B cell (primary cell): ENCODE measurements at regions not wholly inside any gene's neighbourhood (a gene's known extent, or its start where the extent isn't known, plus 50 kb on each side); places are given as distances from the start of the nearest gene placed in this dataset.

Experiments
- ATAC-seq: fragments of 200-7000 bp; cut with Tn5 transposase; one replicate; pipeline ENCODE4 v1.10.0; 2021; ENCODE audit warnings: low read depth, mild to moderate bottlenecking, moderate number of reproducible peaks, moderate library complexity
- CTCF ChIA-PET: fragments of 350-600 bp; sonication (Branson Sonifier 250); formaldehyde crosslinking; loops from one replicate; lab custom pipeline; 2021; ENCODE audit warnings: antibody characterized with exemption, inconsistent platforms; lab: Charles Lee
- POLR2A ChIA-PET: fragments of 350-600 bp; sonication (Branson Sonifier 250); formaldehyde crosslinking; loops from one replicate; lab custom pipeline; 2021; ENCODE audit warnings: antibody characterized with exemption; lab: Charles Lee
- DNase-seq: peaks from one replicate; pipeline ENCODE4 v3.0.0; 2013
- H2AFZ ChIP-seq: 2 replicates; pipeline ENCODE4 v1.6.1; 2012; ENCODE audit warnings: mild to moderate bottlenecking, low read depth, low read length; ENCODE audit not compliant: insufficient read depth, poor library complexity, severe bottlenecking
- H3K27ac ChIP-seq, 2 donors: 1 replicate in 1 of 2; 2 replicates in 1 of 2; pipeline ENCODE4 v1.5.1; 2012 to 2013; ENCODE audit warnings: low read length in 2 of 2, mild to moderate bottlenecking in 2 of 2, moderate library complexity in 1 of 2
- H3K27me3 ChIP-seq, 4 experiments: fragments of 200-600 bp in 1 of 4; sonication (generic) in 1 of 4; replicated peaks in 1 of 4; 1 replicate in 2 of 4; 2 replicates in 2 of 4; pipeline versions ENCODE4 v1.6.1 to v1.7.0; 2013 to 2016; ENCODE audit warnings: low read length in 3 of 4, mild to moderate bottlenecking in 2 of 4, mixed read lengths in 1 of 4, moderate library complexity in 1 of 4; ENCODE audit not compliant: insufficient read depth in 4 of 4, control insufficient read depth in 3 of 4; ENCODE audit errors: control extremely low read depth in 1 of 4
- H3K36me3 ChIP-seq, 2 experiments: replicated peaks in 1 of 2; 1 replicate in 1 of 2; 2 replicates in 1 of 2; pipeline versions ENCODE4 v1.6.1 to v1.7.1; 2013; ENCODE audit warnings: low read length in 1 of 2; ENCODE audit not compliant: insufficient read depth in 2 of 2, control insufficient read depth in 1 of 2; ENCODE audit errors: control extremely low read depth in 1 of 2, extremely low read depth in 1 of 2
- H3K4me1 ChIP-seq, 2 donors: fragments of 200-600 bp in 1 of 2; sonication (generic) in 1 of 2; 1 replicate in 1 of 2; 2 replicates in 1 of 2; pipeline versions ENCODE4 v1.5.1 to v1.6.1; 2013 to 2017; ENCODE audit warnings: low read length in 2 of 2; ENCODE audit not compliant: control insufficient read depth in 2 of 2, insufficient read depth in 2 of 2
- H3K4me2 ChIP-seq: replicated peaks from 2 replicates; pipeline ENCODE3; 2012; ENCODE audit warnings: mild to moderate bottlenecking, low read depth, low read length; ENCODE audit not compliant: poor library complexity, severe bottlenecking
- H3K4me3 ChIP-seq, 5 experiments: fragments of 200-600 bp in 1 of 5; sonication (generic) in 1 of 5; 1 replicate in 3 of 5; 2 replicates in 2 of 5; pipeline versions ENCODE4 v1.5.1 to v1.7.0; 2011 to 2016; ENCODE audit warnings: low read length in 4 of 5, mild to moderate bottlenecking in 4 of 5, low read depth in 2 of 5, control low read depth in 1 of 5, moderate library complexity in 1 of 5; ENCODE audit not compliant: insufficient read depth in 1 of 5; ENCODE audit errors: control extremely low read depth in 1 of 5, extremely low read depth in 1 of 5
- H3K79me2 ChIP-seq: fragments of 200-600 bp; sonication (generic); one replicate; pipeline ENCODE4 v1.6.0; 2016; ENCODE audit warnings: low read length; ENCODE audit not compliant: control insufficient read depth, insufficient read depth
- H3K9ac ChIP-seq: fragments of 200-600 bp; sonication (generic); 2 replicates; pipeline ENCODE4 v1.6.1; 2017; ENCODE audit warnings: mild to moderate bottlenecking, low read length, moderate library complexity
- H3K9me3 ChIP-seq, 3 donors: one replicate each; pipeline versions ENCODE4 v1.6.1 to v1.7.1; 2013; ENCODE audit warnings: low read length in 2 of 3; ENCODE audit not compliant: control insufficient read depth in 2 of 3, insufficient read depth in 1 of 3; ENCODE audit errors: control extremely low read depth in 1 of 3
- H4K20me1 ChIP-seq: 2 replicates; pipeline ENCODE4 v1.6.0; 2012; ENCODE audit warnings: mild to moderate bottlenecking, low read length; ENCODE audit not compliant: insufficient read depth, control insufficient read depth, poor library complexity, severe bottlenecking
- H3K27ac Mint-ChIP-seq: one replicate; pipeline ENCODE4 v1.8.0; 2021; ENCODE audit warnings: mixed read lengths
- H3K27me3 Mint-ChIP-seq: one replicate; pipeline ENCODE4 v1.8.0; 2021; ENCODE audit warnings: mixed read lengths
- H3K4me1 Mint-ChIP-seq: one replicate; pipeline ENCODE4 v1.8.0; 2021; ENCODE audit warnings: mixed read lengths
- H3K4me3 Mint-ChIP-seq: one replicate; pipeline ENCODE4 v1.8.0; 2021; ENCODE audit warnings: mixed read lengths
- H3K9me3 Mint-ChIP-seq: one replicate; pipeline ENCODE4 v1.8.0; 2022; ENCODE audit warnings: mixed read lengths; ENCODE audit not compliant: insufficient read depth
- EZH2 ChIP-seq: IDR thresholded peaks from 2 replicates; pipeline ENCODE4 v1.6.1; 2012; ENCODE audit warnings: borderline replicate concordance, low read depth, mild to moderate bottlenecking, moderate library complexity, low read length; ENCODE audit not compliant: insufficient read depth, poor library complexity, severe bottlenecking
- WGBS: methylation state at CpG from one replicate; pipeline ENCODE4 v1.1.5; 2013; ENCODE audit warnings: missing lambda C conversion rate; ENCODE audit not compliant: insufficient coverage; 5-methylcytosine and 5-hydroxymethylcytosine counted together
- intact Hi-C: fragments of 100-400 bp; cut with micrococcal nuclease; formaldehyde crosslinking; loops from one replicate; pipeline ENCODE4 v1.10.0; 2022
- TF ChIP-seq, protein P1 (sequence below): fragments of 200-600 bp; IDR thresholded peaks from one replicate; pipeline ENCODE4 v1.8.0; 2022; ENCODE audit warnings: antibody characterized with exemption, mild to moderate bottlenecking

DNA sequence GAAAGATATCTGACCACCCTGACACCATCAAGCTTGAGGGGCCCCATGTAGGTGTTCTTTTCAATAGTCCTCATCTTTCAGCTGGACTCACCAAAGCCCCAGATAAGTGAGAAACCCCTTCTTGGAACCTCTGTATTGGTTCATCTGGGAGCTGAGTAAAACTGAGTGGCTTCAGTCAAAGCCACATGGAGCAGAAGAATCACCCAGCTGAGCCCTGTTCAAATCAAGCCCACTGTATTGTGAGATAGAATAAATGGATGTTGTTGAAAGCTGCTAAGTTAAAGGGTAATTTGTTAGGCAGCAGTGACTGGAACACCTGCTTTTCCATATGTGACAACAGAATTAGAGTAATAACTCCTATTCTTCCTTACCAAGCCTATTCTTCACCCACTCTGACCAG lies 64.8 kb upstream of the SDK1 start:
- intact Hi-C loops, result no loop called here
- no peak overlapping the region for H3K4me3 ChIP-seq

DNA sequence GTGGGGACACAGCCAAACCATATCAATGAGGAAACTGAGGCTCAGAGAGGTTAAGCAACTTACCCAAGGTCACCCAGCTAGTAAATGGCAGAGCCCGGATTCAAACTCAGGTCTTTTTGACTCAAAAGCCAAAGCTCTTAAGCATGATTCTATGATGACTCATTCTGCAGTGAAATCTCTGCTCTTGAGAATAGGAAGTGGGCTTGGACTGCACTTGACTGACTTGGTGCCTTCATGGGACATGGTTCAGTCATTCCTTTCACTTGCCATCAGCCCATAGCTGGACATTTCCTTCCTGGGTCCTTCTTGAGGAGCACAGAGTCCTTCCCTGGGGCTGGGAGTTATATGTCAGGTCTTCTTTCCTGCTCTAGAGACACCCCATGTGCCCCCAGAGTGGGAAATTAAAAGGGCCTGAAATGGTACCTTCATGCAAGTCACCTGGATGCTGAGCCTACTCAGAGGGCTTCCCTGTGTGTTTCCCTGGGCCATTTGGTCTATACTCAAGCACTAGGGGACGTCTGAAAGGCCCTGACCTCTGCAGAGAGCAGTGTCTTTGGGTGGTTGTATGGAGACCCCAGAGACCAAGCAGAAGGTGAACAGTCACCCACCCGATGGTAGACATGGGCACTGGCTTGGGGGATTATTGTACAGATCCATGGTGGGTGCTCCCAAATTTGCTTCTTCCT lies 62.4 kb upstream of the SDK1 start:
- H3K27me3 ChIP-seq, result peaks cover 0 to 3% (median 0%) of the 10 kb centered on the region in 4 experiments
- H3K9ac ChIP-seq, result no peak overlapping the region
- no peak overlapping the region for H3K4me3 ChIP-seq
- CTCF ChIA-PET, result no interaction called here
- H3K4me2 ChIP-seq, result no peak overlapping the region
- intact Hi-C loops, result no loop called here
- no peaks in the 10 kb centered on the region for H3K4me1 ChIP-seq
- no peaks in the 10 kb centered on the region for H4K20me1 ChIP-seq
- Mint-ChIP-seq H3K4me3 (no peak overlapping the region), H3K27ac (no peak overlapping the region), H3K27me3 (peaks cover 26% of the 10 kb centered on the region), H3K9me3 (peaks cover 6% of the 10 kb centered on the region), H3K4me1 (no peaks in the 10 kb centered on the region)
- WGBS, result 80% methylated on average over 2 of the region's 3 CpGs
- H3K36me3 ChIP-seq, result no peaks in the 10 kb centered on the region
- peaks cover 0 to 4% (median 2%) of the 10 kb centered on the region in 3 donors for H3K9me3 ChIP-seq
- no peaks in the 10 kb centered on the region for H3K79me2 ChIP-seq
- TF ChIP-seq, protein P1, sequence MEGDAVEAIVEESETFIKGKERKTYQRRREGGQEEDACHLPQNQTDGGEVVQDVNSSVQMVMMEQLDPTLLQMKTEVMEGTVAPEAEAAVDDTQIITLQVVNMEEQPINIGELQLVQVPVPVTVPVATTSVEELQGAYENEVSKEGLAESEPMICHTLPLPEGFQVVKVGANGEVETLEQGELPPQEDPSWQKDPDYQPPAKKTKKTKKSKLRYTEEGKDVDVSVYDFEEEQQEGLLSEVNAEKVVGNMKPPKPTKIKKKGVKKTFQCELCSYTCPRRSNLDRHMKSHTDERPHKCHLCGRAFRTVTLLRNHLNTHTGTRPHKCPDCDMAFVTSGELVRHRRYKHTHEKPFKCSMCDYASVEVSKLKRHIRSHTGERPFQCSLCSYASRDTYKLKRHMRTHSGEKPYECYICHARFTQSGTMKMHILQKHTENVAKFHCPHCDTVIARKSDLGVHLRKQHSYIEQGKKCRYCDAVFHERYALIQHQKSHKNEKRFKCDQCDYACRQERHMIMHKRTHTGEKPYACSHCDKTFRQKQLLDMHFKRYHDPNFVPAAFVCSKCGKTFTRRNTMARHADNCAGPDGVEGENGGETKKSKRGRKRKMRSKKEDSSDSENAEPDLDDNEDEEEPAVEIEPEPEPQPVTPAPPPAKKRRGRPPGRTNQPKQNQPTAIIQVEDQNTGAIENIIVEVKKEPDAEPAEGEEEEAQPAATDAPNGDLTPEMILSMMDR, result no peak
- TF ChIP-seq EZH2, result no peak
- H3K27ac ChIP-seq, result no peak overlapping the region
- ATAC-seq (no peak), DNase-seq (no peak)
- POLR2A ChIA-PET, result no interaction called here
- H2AFZ ChIP-seq, result no peak overlapping the region

More for the DNA sequence above, 64.8 kb upstream of the SDK1 start:
- no peak overlapping the region for H3K9ac ChIP-seq
- ATAC-seq (no peak), DNase-seq (no peak)
- no peak overlapping the region for H3K4me2 ChIP-seq
- Mint-ChIP-seq H3K9me3 (peaks cover 6% of the 10 kb centered on the region), H3K27ac (no peak overlapping the region), H3K4me1 (no peaks in the 10 kb centered on the region), H3K4me3 (no peak overlapping the region), H3K27me3 (peaks cover 24% of the 10 kb centered on the region)
- POLR2A ChIA-PET, result no interaction called here
- no peaks in the 10 kb centered on the region for H3K79me2 ChIP-seq
- H3K27me3 ChIP-seq, result peaks cover 0 to 3% (median 0%) of the 10 kb centered on the region in 4 experiments
- CTCF ChIA-PET, result no interaction called here
- no peaks in the 10 kb centered on the region for H4K20me1 ChIP-seq
- TF ChIP-seq, protein P1, result no peak
- no peak for TF ChIP-seq EZH2
- no peak overlapping the region for H3K27ac ChIP-seq
- no peak overlapping the region for H2AFZ ChIP-seq
- no peaks in the 10 kb centered on the region for H3K4me1 ChIP-seq
- H3K36me3 ChIP-seq, result no peaks in the 10 kb centered on the region
- peaks cover 0 to 4% (median 2%) of the 10 kb centered on the region in 3 donors for H3K9me3 ChIP-seq
